Epithelial cell of proximal tubule (primary cell): ENCODE measurements at regions not wholly inside any gene's neighbourhood (a gene's known extent, or its start where the extent isn't known, plus 50 kb on each side); places are given as distances from the start of the nearest gene placed in this dataset.

Experiments used
- DNase-seq: peaks from one replicate; pipeline ENCODE4 v3.0.0-alpha.2; 2011; ENCODE audit warnings: low read depth
- H3K4me3 ChIP-seq: 2 replicates; pipeline ENCODE4 v1.5.1; 2011; ENCODE audit warnings: low read depth, mild to moderate bottlenecking, low read length
- CTCF ChIP-seq: conservative IDR thresholded peaks from 2 replicates; pipeline ENCODE4 v1.5.1; 2012; ENCODE audit warnings: low read depth, mild to moderate bottlenecking, low read length

DNA sequence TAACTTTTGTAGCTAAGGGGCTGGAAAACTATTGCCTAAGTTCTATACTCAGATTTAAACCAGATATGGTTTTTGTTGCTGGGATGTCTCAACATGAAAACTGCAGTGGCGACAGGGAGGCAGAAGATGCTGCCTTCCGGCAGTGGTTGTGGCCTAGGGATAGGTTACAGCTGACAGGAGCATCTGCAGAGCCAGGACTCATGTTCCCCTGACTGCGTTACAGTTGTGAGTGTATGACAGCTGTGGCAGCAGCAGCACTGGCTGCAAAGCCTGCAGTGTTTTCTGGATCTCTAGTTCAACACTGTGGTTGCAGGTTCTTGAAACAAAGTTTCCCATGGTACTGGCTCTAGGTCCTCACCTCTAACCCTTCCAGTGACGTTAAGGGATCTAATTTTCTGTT, 498.8 kb upstream of the CDH18 start:
- H3K4me3 ChIP-seq, result no peak overlapping the region
- TF ChIP-seq CTCF, result no peak
- DNase-seq, result no peak

- H3K4me3 ChIP-seq, result no peak overlapping the region
- DNase-seq, result no peak
- TF ChIP-seq CTCF, result no peak
Measured at GRCh38 chr5:20476016-20476415, 488.0 kb upstream of the CDH18 start.

GRCh38 chr5:20470997-20471396, 483.0 kb upstream of the CDH18 start:
- no peak for TF ChIP-seq CTCF
- H3K4me3 ChIP-seq, result no peak overlapping the region
- DNase-seq, result no peak

DNA sequence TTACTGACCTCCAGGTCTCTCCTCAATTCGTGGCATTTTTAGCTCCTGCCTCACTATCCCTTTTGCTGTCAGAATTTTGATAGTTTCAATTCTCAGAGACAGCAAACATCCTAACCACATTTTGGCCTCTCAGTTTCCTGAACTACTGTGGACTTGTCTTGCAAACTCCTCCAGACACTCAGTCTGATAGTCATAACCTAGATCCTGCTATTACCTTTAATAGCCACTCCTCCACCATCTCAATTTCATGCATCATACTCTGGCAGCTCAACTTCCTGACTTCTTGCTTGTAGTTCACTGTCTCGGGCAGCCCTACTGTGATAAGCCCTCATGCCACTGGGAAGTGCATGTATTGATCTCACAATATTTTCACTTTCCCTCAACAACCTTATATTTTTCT, 481.8 kb upstream of the CDH18 start:
- no peak overlapping the region for H3K4me3 ChIP-seq
- no peak for DNase-seq
- TF ChIP-seq CTCF, result no peak

- TF ChIP-seq CTCF, result no peak
- H3K4me3 ChIP-seq, result no peak overlapping the region
- DNase-seq, result no peak
Measured at GRCh38 chr5:20469390-20469789, 481.4 kb upstream of the CDH18 start.

DNA sequence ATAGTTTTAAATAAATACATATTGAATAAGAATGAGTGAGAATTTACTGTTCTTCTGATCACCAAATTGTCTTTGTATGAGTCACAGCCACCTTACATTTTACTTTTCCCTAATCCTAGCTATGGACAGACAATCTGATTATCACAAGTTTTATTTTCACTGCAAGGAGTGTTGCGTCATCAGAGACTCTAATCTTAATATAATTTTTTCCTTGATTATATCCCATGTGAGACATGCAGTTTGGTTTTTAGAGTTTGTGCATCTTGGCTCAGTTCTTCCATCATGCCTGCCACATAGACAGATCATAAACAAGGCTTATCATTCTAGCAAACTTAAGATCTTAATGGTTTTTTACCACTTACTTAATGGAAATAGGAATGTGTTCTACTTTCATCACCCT, 478.5 kb upstream of the CDH18 start:
- H3K4me3 ChIP-seq, result no peak overlapping the region
- no peak for TF ChIP-seq CTCF
- no peak for DNase-seq

GRCh38 chr5:20463206-20463605, 475.2 kb upstream of the CDH18 start:
- no peak for TF ChIP-seq CTCF
- H3K4me3 ChIP-seq, result no peak overlapping the region
- no peak for DNase-seq
